NT2/D1 (cell line): ENCODE measurements at regions not wholly inside any gene's neighbourhood (a gene's known extent, or its start where the extent isn't known, plus 50 kb on each side); places are given as distances from the start of the nearest gene placed in this dataset.

ENCODE experiments used
- DNase-seq: peaks from one replicate; pipeline ENCODE4 v3.0.0-alpha.2; 2011; ENCODE audit warnings: low read depth, low spot score
- H3K27me3 ChIP-seq: 2 replicates; pipeline ENCODE4 v1.6.0; 2011; ENCODE audit warnings: mild to moderate bottlenecking; ENCODE audit not compliant: insufficient read length, insufficient read depth
- H3K36me3 ChIP-seq: 2 replicates; pipeline ENCODE4 v1.6.1; 2011; ENCODE audit warnings: mild to moderate bottlenecking, low read length, mixed read lengths; ENCODE audit not compliant: insufficient read depth, insufficient read length
- H3K4me1 ChIP-seq: 2 replicates; pipeline ENCODE4 v1.5.1; 2011; ENCODE audit not compliant: insufficient read depth, insufficient read length
- H3K4me3 ChIP-seq: 2 replicates; pipeline ENCODE4 v1.5.1; 2011; ENCODE audit warnings: low read depth; ENCODE audit not compliant: insufficient read length
- H3K9ac ChIP-seq: 2 replicates; pipeline ENCODE4 v1.6.0; 2011; ENCODE audit warnings: low read depth; ENCODE audit not compliant: insufficient read length
- H3K9me3 ChIP-seq: 2 replicates; pipeline ENCODE4 v1.5.1; 2011; ENCODE audit warnings: mild to moderate bottlenecking, low read length; ENCODE audit not compliant: insufficient read depth
- SUZ12 ChIP-seq: IDR thresholded peaks from 2 replicates; pipeline ENCODE4 v1.6.1; 2011; ENCODE audit not compliant: insufficient read length, insufficient read depth; ENCODE audit errors: extremely low read depth
- YY1 ChIP-seq: IDR thresholded peaks from 2 replicates; pipeline ENCODE4 v1.6.1; 2011; ENCODE audit not compliant: insufficient read length, insufficient read depth
- ZNF274 ChIP-seq: IDR thresholded peaks from 2 replicates; pipeline ENCODE4 v1.6.1; 2011; ENCODE audit warnings: mild to moderate bottlenecking, low read depth, low read length

DNA sequence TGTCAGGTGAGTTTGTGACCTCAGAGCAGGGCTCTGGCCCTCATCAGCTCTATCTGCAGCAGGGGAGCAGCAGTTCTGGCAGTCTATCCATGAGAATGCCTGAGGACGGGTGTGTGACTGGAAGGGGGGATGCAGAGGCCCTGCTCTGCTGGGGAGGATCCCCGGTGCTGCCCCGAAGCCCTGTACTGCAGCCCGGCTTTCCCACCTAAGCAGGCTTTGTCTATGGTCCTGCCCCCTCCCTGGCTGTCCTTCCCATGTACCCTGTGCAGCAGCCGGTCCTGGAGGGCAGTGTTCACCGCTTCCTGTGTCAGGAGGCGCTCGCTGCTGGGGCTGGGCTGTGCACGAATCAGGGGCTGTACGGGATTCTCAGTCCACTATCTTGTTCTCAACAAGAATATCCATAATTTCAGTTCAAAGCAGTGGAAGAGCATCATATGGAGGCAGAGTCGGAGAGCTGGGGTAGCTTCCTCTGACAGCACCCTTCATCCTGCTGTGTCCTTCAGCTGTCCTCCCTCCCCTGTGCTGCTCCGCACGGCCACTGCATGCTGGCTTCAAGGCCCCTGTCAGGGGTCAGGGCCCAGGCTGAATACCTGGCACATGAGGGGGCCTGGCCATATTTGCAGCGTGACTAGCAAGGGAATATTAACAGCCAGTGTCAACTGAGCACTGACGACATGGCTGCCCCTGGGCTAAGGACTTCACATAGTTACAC is 125.2 kb downstream of the CTTN start:
- TF ChIP-seq ZNF274 (no peak), YY1 (no peak), SUZ12 (no peak)
- no peaks in the 10 kb centered on the region for H3K36me3 ChIP-seq
- H3K27me3 ChIP-seq = no peaks in the 10 kb centered on the region
- H3K9me3 ChIP-seq = no peaks in the 10 kb centered on the region
- no peak overlapping the region for H3K4me3 ChIP-seq
- no peak overlapping the region for H3K9ac ChIP-seq
- no peak for DNase-seq
- peaks cover 24% of the 10 kb centered on the region for H3K4me1 ChIP-seq

GRCh38 chr11:70524096-70524922 is 126.0 kb downstream of the CTTN start:
- no peak overlapping the region for H3K4me3 ChIP-seq
- H3K4me1 ChIP-seq = peaks cover 24% of the 10 kb centered on the region
- no peaks in the 10 kb centered on the region for H3K27me3 ChIP-seq
- H3K36me3 ChIP-seq = no peaks in the 10 kb centered on the region
- no peaks in the 10 kb centered on the region for H3K9me3 ChIP-seq
- TF ChIP-seq ZNF274 = no peak
- no peak for TF ChIP-seq SUZ12
- no peak for TF ChIP-seq YY1
- DNase-seq = peak; percentile 36
- H3K9ac ChIP-seq = no peak overlapping the region

DNA sequence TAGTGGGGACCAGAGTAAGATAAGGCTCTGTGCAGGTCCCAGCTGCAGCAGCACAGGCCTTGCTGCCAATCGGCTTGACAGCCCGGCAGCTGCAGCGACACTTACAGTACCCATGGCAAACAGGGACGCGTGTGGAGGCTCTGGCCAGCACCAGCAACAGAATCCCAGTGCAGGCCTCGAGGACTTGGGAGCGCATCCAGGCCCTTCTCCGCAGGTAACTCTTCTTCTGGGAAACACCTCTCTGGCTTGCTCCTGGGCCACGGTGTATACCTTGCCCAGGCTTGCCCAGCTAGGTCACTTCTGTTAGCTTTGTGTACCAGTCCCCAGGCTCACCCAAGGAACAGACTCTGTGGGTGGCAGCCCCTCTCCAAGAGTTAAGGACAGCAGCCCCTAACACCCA is 126.7 kb downstream of the CTTN start:
- H3K27me3 ChIP-seq = no peaks in the 10 kb centered on the region
- H3K4me1 ChIP-seq = peaks cover 24% of the 10 kb centered on the region

GRCh38 chr11:70525466-70525865 is 127.1 kb downstream of the CTTN start:
- DNase-seq = no peak
- TF ChIP-seq SUZ12 = no peak
- no peak for TF ChIP-seq YY1
- TF ChIP-seq ZNF274 = no peak
- H3K36me3 ChIP-seq = no peaks in the 10 kb centered on the region
- peaks cover 24% of the 10 kb centered on the region for H3K4me1 ChIP-seq
- H3K9ac ChIP-seq = no peak overlapping the region
- no peak overlapping the region for H3K4me3 ChIP-seq
- H3K27me3 ChIP-seq = no peaks in the 10 kb centered on the region
- no peaks in the 10 kb centered on the region for H3K9me3 ChIP-seq

More for the DNA sequence above, 126.7 kb downstream of the CTTN start:
- H3K9ac ChIP-seq = no peak overlapping the region
- TF ChIP-seq YY1 (no peak), ZNF274 (no peak), SUZ12 (no peak)
- H3K36me3 ChIP-seq = no peaks in the 10 kb centered on the region
- H3K9me3 ChIP-seq = no peaks in the 10 kb centered on the region
- DNase-seq = no peak
- H3K4me3 ChIP-seq = no peak overlapping the region

- no peak for DNase-seq
- no peak for TF ChIP-seq ZNF274
- H3K9ac ChIP-seq = no peak overlapping the region
- no peaks in the 10 kb centered on the region for H3K27me3 ChIP-seq
- H3K36me3 ChIP-seq = no peaks in the 10 kb centered on the region
- no peak overlapping the region for H3K4me3 ChIP-seq
- peaks cover 25% of the 10 kb centered on the region for H3K4me1 ChIP-seq
- no peaks in the 10 kb centered on the region for H3K9me3 ChIP-seq
Observed at GRCh38 chr11:70526116-70527045, 128.1 kb downstream of the CTTN start.

- no peak for TF ChIP-seq ZNF274
- H3K27me3 ChIP-seq = no peaks in the 10 kb centered on the region
- no peaks in the 10 kb centered on the region for H3K36me3 ChIP-seq
- no peak for DNase-seq
- H3K9ac ChIP-seq = no peak overlapping the region
- no peaks in the 10 kb centered on the region for H3K9me3 ChIP-seq
- H3K4me3 ChIP-seq = no peak overlapping the region
- H3K4me1 ChIP-seq = peaks cover 29% of the 10 kb centered on the region
Observed at GRCh38 chr11:70527046-70527395, 128.7 kb downstream of the CTTN start.

GRCh38 chr11:70527429-70528045 is 129.2 kb downstream of the CTTN start:
- Histone ChIP-seq H3K4me1 (peaks cover 32% of the 10 kb centered on the region), H3K4me3 (no peak overlapping the region), H3K27me3 (no peaks in the 10 kb centered on the region), H3K9me3 (no peaks in the 10 kb centered on the region), H3K9ac (no peak overlapping the region), H3K36me3 (no peaks in the 10 kb centered on the region)
- TF ChIP-seq ZNF274 (no peak), YY1 (no peak), SUZ12 (no peak)
- no peak for DNase-seq
